GM18861 (cell line): ENCODE measurements at regions not wholly inside any gene's neighbourhood (a gene's known extent, or its start where the extent isn't known, plus 50 kb on each side); places are given as distances from the start of the nearest gene placed in this dataset.

ENCODE experiments used
- ATAC-seq: cut with Tn5 transposase; IDR thresholded peaks from one replicate; pipeline ENCODE4 v1.9.1; 2021; ENCODE audit not compliant: unreplicated experiment

DNA sequence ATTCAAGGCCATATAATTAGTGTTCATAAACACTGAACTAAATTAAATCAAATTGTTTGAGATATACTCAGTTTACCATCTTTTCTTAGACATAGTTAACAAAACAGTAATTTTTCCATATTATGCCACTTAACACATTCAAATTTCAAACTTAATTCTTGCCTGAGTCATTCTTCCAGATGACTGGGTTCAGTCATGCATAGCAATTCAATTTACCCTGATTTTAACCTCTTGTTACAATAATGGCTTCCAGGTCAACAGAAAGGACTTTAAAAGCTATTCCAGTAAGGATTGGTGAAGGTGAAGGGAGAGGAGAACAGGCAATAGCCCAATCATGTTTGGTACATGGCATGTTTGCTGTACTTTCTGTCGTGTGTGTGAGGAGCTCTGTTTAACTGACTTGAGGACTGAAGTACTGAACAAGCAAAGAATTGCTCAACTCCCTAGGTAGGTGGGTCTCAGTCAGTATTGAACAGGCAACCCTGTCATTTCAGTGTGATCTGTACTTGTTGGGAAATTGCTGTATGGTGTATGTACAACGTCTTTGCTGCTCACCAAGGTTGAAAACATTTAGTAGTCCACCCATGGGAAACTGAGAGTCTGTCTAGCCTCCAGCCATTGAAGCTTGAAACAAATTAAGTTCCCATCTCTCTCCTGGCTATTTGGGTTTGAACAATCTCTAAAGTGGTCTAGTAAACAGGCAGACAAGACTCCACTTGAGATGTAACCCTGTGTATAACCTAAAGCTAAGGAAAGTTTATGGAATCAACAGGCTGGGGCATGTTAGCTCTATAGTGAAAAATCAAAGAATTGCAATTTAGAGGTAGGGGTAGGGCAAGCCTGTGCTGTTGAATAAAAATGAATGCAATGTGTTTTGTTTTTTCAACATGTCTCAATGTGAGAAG lies 327.2 kb downstream of the BTG1 start:
- no peak for ATAC-seq

- no peak for ATAC-seq
Observed at GRCh38 chr12:91817517-91817916, 328.1 kb downstream of the BTG1 start.

DNA sequence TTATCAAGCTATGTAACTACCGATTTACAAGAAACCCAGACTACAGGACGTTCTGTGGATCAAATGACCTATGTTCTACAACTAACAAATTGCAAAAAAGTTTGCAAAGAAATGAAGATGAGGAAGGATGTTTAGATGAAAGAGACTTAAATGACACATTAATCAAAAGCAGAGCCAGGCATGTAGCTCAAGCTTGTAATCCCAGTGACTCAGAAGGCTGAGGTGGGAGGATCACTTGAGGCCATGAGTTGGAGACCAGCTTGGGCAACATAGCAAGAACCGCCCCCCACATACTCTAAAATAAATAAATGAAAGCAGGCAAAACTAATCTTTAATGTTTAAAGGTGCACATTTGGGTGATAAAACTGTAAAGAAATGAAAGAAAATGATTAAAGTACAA lies 331.9 kb downstream of the BTG1 start:
- no peak for ATAC-seq

- peak; percentile 87 for ATAC-seq
Observed at GRCh38 chr12:91811481-91812287, 334.0 kb downstream of the BTG1 start.

- no peak for ATAC-seq
Observed at GRCh38 chr12:91810531-91811451, 334.9 kb downstream of the BTG1 start.

DNA sequence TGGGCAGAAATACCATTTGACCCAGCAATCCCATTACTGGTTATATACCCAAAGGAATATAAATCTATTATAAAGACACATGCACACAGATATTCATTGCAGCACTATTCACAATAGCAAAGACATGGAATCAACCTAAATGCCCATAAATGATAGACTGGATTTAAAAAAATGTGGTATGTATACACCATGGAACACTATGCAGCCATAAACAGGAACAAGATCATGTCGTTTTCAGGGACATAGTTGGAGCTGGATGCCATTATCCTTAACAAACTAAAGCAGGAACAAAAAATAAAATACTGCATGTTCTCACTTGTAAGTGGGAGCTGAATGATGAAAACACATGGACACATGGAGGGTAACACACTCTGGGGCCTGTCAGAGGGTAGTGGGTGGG lies 335.6 kb downstream of the BTG1 start:
- ATAC-seq, result no peak

DNA sequence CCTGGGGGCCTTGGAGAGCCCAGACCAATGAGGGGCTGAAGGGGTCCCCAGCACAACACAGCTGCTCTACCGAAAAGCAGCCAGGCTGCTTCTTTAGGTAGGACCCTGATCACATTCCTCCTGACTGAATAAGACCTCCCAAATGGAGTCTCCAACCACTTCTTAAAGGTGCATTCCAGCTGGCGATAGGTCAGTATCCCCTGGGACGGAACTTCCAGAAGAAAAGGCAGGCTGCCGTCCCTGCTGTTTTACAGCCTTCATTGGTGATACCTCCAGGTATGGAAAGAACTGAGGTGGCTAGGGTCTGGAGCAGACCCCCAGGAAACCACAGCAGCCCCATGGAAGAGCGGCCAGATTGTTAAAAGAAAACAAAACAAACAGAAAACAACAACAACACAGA lies 340.6 kb downstream of the BTG1 start:
- no peak for ATAC-seq

- no peak for ATAC-seq
Observed at GRCh38 chr12:91804533-91804932, 341.1 kb downstream of the BTG1 start.

DNA sequence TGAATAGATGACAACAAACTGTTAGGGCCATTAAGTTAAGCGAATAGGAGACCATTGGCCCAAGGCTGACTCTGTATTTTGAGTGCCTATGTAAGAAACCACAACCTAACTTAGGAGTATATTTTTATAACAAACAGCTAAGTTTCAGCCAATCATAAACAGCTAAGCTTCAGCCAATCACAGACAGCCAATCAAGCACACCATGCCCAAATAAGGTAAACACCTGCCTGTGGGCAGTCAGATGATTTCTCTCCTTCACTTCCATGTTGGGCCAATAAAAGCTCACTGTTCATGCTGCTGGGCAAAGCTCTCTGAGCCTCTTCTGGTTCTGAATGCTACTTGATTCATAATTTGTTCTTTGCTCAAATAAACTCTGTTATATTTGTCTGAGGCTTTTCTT lies 344.6 kb downstream of the BTG1 start:
- ATAC-seq, result no peak

GRCh38 chr12:91793676-91794075 lies 352.0 kb downstream of the BTG1 start:
- ATAC-seq, result no peak

- ATAC-seq, result no peak
Observed at GRCh38 chr12:91792597-91792996, 353.0 kb downstream of the BTG1 start.

GRCh38 chr12:91786499-91787272 lies 359.0 kb downstream of the BTG1 start:
- no peak for ATAC-seq

- no peak for ATAC-seq
Observed at GRCh38 chr12:91785655-91786498, 359.8 kb downstream of the BTG1 start.

GRCh38 chr12:91781114-91781513 lies 364.5 kb downstream of the BTG1 start:
- no peak for ATAC-seq

GRCh38 chr12:91778938-91779400 lies 366.7 kb downstream of the BTG1 start:
- peak; percentile 97 for ATAC-seq

DNA sequence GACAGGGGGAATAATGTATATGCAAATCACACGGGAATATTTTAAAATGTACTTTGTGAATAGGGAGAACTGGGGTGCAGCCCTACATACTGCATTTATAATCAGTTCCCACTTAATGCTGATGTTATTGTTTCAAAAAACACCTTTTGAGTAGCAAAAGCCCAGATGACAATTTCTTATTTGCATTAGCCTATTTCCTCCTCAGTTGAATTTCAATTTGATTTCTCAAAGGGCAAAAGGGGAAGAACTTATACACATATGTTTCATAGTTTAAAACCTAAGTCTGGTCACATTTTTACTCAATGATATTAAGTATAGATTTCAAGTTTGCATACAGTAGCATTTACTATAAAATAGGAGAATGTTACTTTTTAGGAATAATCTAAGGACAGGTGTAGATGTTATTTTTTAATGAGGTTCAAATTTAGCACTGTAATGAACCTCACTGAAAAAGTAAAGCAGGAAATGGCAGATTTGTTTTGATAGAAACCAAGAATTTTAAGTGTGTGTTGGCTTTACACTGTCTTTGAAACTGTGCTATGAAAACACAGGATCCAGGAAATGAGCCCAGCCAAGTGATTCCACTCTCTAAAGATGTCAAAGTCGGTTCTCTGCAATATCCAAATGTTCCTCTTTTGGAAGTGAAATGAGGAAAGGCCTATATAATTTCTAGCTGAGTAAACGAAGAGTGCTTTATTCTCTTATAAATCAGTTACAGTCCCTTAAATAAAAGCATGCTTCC lies 367.4 kb downstream of the BTG1 start:
- ATAC-seq, result peak; percentile 34

GRCh38 chr12:91777268-91777992 lies 368.2 kb downstream of the BTG1 start:
- ATAC-seq, result no peak

DNA sequence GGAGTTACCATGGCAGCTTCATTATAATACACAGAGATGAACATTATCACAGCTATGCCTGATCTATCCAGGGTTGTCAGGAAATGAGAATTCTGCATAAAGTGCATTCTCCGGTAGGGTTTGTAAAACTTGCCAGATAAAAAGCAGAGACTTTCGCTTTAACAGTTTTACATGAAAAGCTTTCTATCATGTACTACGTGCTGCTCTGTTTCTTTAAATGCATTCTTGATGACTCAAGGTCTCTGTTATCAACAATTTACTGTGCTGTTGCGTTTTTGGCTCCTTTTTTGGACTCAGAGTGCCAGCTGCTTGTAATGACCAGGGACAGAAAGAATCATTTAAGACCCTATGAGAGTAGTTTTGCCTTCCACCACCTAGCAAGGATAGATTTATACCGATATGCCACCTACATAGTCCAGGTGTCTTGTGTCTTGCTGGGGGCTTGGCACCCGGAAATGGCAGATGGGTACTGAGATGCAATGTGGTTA lies 371.2 kb downstream of the BTG1 start:
- ATAC-seq, result no peak
